Adrenal gland (tissue), 5 donors: ENCODE measurements at regions not wholly inside any gene's neighbourhood (a gene's known extent, or its start where the extent isn't known, plus 50 kb on each side); places are given as distances from the start of the nearest gene placed in this dataset.

Experiments
- POLR2A ChIP-seq, 2 donors: fragments of 450-650 bp; IDR thresholded peaks; one replicate each; pipeline ENCODE4 v1.6.1; 2017; ENCODE audit warnings: antibody characterized with exemption in 2 of 2, mild to moderate bottlenecking in 2 of 2, moderate library complexity in 1 of 2
- TF ChIP-seq, protein P1 (sequence below), 6 experiments: fragments of 450-650 bp in 4 of 6; fragments of 200-600 bp in 2 of 6; sonication (generic) in 1 of 6; IDR thresholded peaks; 1 replicate in 5 of 6; 2 replicates in 1 of 6; pipeline versions ENCODE4 v1.5.1 to v1.8.0; 2016 to 2021; ENCODE audit warnings: antibody characterized with exemption in 6 of 6, mild to moderate bottlenecking in 2 of 6, moderate library complexity in 1 of 6
- donor health status: DM: no; HTN: no; CAD: no.

DNA sequence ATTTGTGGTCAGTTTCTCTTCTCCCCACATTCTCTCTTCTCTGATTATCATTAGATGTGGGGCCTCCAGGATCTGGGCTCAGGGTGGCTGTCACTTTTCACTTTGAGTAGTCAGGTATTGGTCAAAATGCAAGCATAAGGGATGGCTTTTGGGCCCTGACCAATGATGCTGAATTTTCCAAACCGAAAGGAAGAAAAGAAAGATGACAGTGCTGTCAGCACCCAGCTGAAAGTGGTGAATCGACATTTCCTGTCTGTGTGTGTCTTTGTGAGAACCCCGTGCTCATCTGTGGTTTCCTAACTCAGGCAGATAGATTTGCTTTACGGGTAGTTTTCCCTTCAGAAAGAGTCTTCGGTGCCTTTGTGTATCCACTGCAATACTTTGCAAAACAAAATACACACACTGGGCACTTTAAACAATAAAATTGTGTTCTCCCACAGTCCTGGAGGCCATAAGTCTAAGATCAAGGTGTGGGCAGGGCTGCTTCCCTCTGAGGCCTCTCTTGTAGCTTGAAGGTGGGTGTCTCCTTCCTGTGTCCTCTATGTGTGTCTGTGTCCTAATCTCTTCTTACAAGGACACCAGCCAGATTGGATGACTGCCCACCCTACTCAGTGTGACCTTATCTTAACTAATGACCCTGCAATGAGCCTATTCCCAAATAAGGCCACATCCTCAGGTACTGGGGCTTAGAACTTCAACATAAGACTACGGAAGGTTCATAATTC lies 274.8 kb upstream of the AJAP1 start:
- TF ChIP-seq, protein P1, sequence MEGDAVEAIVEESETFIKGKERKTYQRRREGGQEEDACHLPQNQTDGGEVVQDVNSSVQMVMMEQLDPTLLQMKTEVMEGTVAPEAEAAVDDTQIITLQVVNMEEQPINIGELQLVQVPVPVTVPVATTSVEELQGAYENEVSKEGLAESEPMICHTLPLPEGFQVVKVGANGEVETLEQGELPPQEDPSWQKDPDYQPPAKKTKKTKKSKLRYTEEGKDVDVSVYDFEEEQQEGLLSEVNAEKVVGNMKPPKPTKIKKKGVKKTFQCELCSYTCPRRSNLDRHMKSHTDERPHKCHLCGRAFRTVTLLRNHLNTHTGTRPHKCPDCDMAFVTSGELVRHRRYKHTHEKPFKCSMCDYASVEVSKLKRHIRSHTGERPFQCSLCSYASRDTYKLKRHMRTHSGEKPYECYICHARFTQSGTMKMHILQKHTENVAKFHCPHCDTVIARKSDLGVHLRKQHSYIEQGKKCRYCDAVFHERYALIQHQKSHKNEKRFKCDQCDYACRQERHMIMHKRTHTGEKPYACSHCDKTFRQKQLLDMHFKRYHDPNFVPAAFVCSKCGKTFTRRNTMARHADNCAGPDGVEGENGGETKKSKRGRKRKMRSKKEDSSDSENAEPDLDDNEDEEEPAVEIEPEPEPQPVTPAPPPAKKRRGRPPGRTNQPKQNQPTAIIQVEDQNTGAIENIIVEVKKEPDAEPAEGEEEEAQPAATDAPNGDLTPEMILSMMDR (IDR thresholded peaks at IDR 0.05): no peak
- no peak for TF ChIP-seq POLR2A (IDR thresholded peaks at IDR 0.05)
